ENCODE measurements at regions not wholly inside any gene's neighbourhood (a gene's known extent, or its start where the extent isn't known, plus 50 kb on each side); places are given as distances from the start of the nearest gene placed in this dataset.

DNA sequence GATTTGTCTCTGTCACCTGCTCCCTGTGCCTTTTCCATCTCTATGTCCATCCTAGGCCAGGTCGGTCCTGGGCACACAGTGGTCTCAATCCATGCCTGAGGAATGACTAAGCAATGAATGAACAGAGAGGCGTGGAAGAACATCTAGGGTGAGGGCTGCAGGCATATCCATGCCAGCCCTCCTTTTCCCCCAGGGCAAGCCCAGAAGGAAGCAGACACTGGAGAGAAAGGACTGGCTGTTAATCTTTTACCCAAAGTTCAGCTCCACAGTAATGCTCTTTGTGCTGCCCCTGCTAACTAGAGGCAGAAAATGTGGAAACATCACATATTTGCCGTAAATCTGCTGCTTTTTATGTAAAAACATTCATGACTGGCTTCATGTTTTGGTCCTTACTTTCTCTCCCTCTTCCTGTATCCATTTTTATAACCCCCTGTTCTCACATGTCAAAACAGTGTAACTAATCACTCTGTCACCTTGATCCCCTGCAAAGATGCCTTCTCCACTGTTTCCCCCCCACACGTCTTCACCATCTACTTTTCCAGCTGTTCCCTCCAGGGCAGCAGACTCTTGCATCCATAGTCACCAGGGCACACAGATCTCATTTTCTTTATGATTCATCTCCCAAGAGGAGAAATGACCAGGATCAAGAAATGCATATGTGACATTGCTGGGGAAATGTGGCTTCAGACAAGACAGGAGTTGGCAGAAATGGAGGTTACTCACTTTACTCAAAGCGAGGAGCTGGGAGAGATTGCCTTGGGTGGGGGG, 166.4 kb upstream of the PROX1 start:
- no peak overlapping the region for H3K4me2 ChIP-seq (ENCODE audit: low read length)
- H3K79me1 ChIP-seq (ENCODE audit: low read length), result no peaks in the 10 kb centered on the region
- no peak overlapping the region for H2BK5ac ChIP-seq (ENCODE audit: low read length)
- H2AK5ac ChIP-seq (ENCODE audit: low read length), result no peak overlapping the region
- no peak for DNase-seq
- H3K18ac ChIP-seq (ENCODE audit: low read length), result no peak overlapping the region
- H4K5ac ChIP-seq (ENCODE audit: low read length), result no peak overlapping the region
- no peak overlapping the region for H3K4me3 ChIP-seq (ENCODE audit: low read length)
- H3K56ac ChIP-seq (ENCODE audit: low read length), result no peak overlapping the region
- H3K79me2 ChIP-seq (ENCODE audit: control insufficient read depth, insufficient read depth, low read length), result no peaks in the 10 kb centered on the region
- H3K36me3 ChIP-seq (ENCODE audit: control insufficient read depth, insufficient read depth, low read length), result no peaks in the 10 kb centered on the region
- no peak overlapping the region for H3K27ac ChIP-seq (ENCODE audit: low read depth, low read length)
- no peak overlapping the region for H3K23ac ChIP-seq (ENCODE audit: low read length)
- H4K8ac ChIP-seq (ENCODE audit: low read depth, low read length), result no peak overlapping the region
- no peak overlapping the region for H2BK120ac ChIP-seq (ENCODE audit: low read depth, low read length)
- H3K4ac ChIP-seq (ENCODE audit: low read depth, low read length), result no peak overlapping the region
- no peaks in the 10 kb centered on the region for H3K4me1 ChIP-seq (ENCODE audit: control insufficient read depth, low read depth, low read length)
- H3K9ac ChIP-seq (ENCODE audit: low read length), result no peak overlapping the region
- no CpG with 5 or more reads among the region's 5 CpGs for WGBS (ENCODE audit: extremely low coverage, insufficient coverage, low lambda C conversion rate)
- no peaks in the 10 kb centered on the region for H3K27me3 ChIP-seq (ENCODE audit: insufficient read depth, low read length, poor library complexity)
- H2BK15ac ChIP-seq (replicated peaks; ENCODE audit: low read depth), result no peak overlapping the region

DNA sequence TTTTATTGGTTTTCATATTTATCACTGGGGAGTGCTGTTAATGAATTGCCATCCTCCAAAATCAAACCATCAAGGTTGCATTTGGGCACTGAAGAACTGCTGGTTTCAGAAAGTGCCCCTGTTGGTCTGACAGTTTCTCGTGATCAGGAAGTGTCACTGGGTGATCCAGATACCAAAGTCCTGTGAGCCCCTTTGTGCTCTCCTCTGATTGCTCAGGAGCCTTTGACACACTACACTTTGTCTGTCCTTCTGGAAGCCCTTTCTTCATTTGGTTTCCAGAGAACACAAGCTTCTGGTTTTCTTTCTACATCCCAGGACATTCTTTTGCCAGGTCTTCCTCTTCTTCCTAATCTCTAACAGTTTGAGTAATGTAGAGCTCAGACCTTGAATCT, 165.8 kb upstream of the PROX1 start:
- Histone ChIP-seq H3K4me3 (ENCODE audit: low read length) (no peak overlapping the region), H3K79me2 (ENCODE audit: control insufficient read depth, insufficient read depth, low read length) (no peaks in the 10 kb centered on the region), H4K5ac (ENCODE audit: low read length) (no peak overlapping the region), H2BK5ac (ENCODE audit: low read length) (no peak overlapping the region), H3K4ac (ENCODE audit: low read depth, low read length) (no peak overlapping the region), H3K4me2 (ENCODE audit: low read length) (no peak overlapping the region), H3K18ac (ENCODE audit: low read length) (no peak overlapping the region), H3K27ac (ENCODE audit: low read depth, low read length) (no peak overlapping the region), H3K4me1 (ENCODE audit: control insufficient read depth, low read depth, low read length) (no peaks in the 10 kb centered on the region), H2BK120ac (ENCODE audit: low read depth, low read length) (no peak overlapping the region), H3K56ac (ENCODE audit: low read length) (no peak overlapping the region), H3K9ac (ENCODE audit: low read length) (no peak overlapping the region), H3K23ac (ENCODE audit: low read length) (no peak overlapping the region), H3K27me3 (ENCODE audit: insufficient read depth, low read length, poor library complexity) (no peaks in the 10 kb centered on the region), H2BK15ac (replicated peaks; ENCODE audit: low read depth) (no peak overlapping the region), H2AK5ac (ENCODE audit: low read length) (no peak overlapping the region), H4K8ac (ENCODE audit: low read depth, low read length) (no peak overlapping the region), H3K36me3 (ENCODE audit: control insufficient read depth, insufficient read depth, low read length) (no peaks in the 10 kb centered on the region), H3K79me1 (ENCODE audit: low read length) (no peaks in the 10 kb centered on the region)
- no peak for DNase-seq
- no CpG with 5 or more reads among the region's 1 CpG for WGBS (ENCODE audit: extremely low coverage, insufficient coverage, low lambda C conversion rate)

DNA sequence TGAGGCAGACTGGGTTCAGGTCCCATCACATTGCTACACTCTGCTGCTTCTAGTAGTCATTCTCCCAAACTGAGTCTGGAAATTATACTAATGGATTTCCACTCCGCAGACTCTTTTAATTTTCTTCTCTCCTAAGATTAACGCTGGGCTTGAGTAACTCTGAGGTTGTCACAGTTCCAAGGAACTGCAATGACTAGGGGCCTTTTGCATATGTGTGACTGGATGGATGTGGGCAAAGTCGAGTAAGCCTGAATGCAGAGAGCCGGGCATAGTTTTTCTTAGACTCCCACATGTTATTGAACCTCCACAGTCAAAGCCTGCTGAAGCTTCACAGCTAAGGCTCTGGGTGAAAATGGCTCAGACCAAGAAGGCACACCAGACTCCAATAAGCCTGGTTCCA, 160.9 kb upstream of the PROX1 start:
- no CpG with 5 or more reads among the region's 4 CpGs for WGBS (ENCODE audit: extremely low coverage, insufficient coverage, low lambda C conversion rate)
- H3K79me1 ChIP-seq (ENCODE audit: low read length), result no peaks in the 10 kb centered on the region
- H3K9ac ChIP-seq (ENCODE audit: low read length), result no peak overlapping the region
- no peaks in the 10 kb centered on the region for H3K4me1 ChIP-seq (ENCODE audit: control insufficient read depth, low read depth, low read length)
- no peak overlapping the region for H3K4me2 ChIP-seq (ENCODE audit: low read length)
- H3K56ac ChIP-seq (ENCODE audit: low read length), result no peak overlapping the region
- H4K5ac ChIP-seq (ENCODE audit: low read length), result no peak overlapping the region
- no peaks in the 10 kb centered on the region for H3K27me3 ChIP-seq (ENCODE audit: insufficient read depth, low read length, poor library complexity)
- no peak overlapping the region for H3K4me3 ChIP-seq (ENCODE audit: low read length)
- H2BK5ac ChIP-seq (ENCODE audit: low read length), result no peak overlapping the region
- H3K4ac ChIP-seq (ENCODE audit: low read depth, low read length), result no peak overlapping the region
- no peak overlapping the region for H3K27ac ChIP-seq (ENCODE audit: low read depth, low read length)
- H3K23ac ChIP-seq (ENCODE audit: low read length), result no peak overlapping the region
- H4K8ac ChIP-seq (ENCODE audit: low read depth, low read length), result no peak overlapping the region
- H3K79me2 ChIP-seq (ENCODE audit: control insufficient read depth, insufficient read depth, low read length), result no peaks in the 10 kb centered on the region
- DNase-seq, result no peak
- H2BK120ac ChIP-seq (ENCODE audit: low read depth, low read length), result no peak overlapping the region
- H2AK5ac ChIP-seq (ENCODE audit: low read length), result no peak overlapping the region
- no peak overlapping the region for H2BK15ac ChIP-seq (replicated peaks; ENCODE audit: low read depth)
- H3K18ac ChIP-seq (ENCODE audit: low read length), result no peak overlapping the region
- H3K36me3 ChIP-seq (ENCODE audit: control insufficient read depth, insufficient read depth, low read length), result no peaks in the 10 kb centered on the region

DNA sequence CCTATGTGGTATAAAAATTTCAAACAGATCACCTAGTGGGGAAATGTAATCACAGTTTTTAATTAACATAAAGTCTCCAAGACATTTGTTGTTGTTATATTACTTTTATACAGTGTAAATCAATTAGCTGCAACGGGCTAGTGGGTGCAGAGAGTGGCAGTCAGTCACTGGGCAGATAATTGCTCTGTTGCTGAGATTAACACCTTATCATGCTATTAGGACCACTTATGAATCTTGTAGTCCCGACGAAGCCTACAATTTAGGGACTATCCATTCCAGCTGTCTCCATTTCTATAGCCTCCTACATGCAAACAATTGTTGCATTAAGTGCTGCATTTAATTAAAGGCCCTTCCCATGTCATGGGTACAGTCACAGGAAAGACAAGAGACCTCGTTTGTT, 158.9 kb upstream of the PROX1 start:
- H3K27me3 ChIP-seq (ENCODE audit: insufficient read depth, low read length, poor library complexity), result no peaks in the 10 kb centered on the region
- no peak overlapping the region for H3K4ac ChIP-seq (ENCODE audit: low read depth, low read length)
- no peak overlapping the region for H2BK15ac ChIP-seq (replicated peaks; ENCODE audit: low read depth)
- no peaks in the 10 kb centered on the region for H3K79me1 ChIP-seq (ENCODE audit: low read length)
- no peak overlapping the region for H2BK120ac ChIP-seq (ENCODE audit: low read depth, low read length)
- no peak overlapping the region for H4K5ac ChIP-seq (ENCODE audit: low read length)
- H3K56ac ChIP-seq (ENCODE audit: low read length), result no peak overlapping the region
- no peak overlapping the region for H3K4me3 ChIP-seq (ENCODE audit: low read length)
- H2AK5ac ChIP-seq (ENCODE audit: low read length), result no peak overlapping the region
- no peaks in the 10 kb centered on the region for H3K4me1 ChIP-seq (ENCODE audit: control insufficient read depth, low read depth, low read length)
- no peak overlapping the region for H3K27ac ChIP-seq (ENCODE audit: low read depth, low read length)
- H2BK5ac ChIP-seq (ENCODE audit: low read length), result no peak overlapping the region
- no peaks in the 10 kb centered on the region for H3K36me3 ChIP-seq (ENCODE audit: control insufficient read depth, insufficient read depth, low read length)
- H3K9ac ChIP-seq (ENCODE audit: low read length), result no peak overlapping the region
- no peak overlapping the region for H3K18ac ChIP-seq (ENCODE audit: low read length)
- WGBS (ENCODE audit: extremely low coverage, insufficient coverage, low lambda C conversion rate), result no CpG with 5 or more reads among the region's 4 CpGs
- H4K8ac ChIP-seq (ENCODE audit: low read depth, low read length), result no peak overlapping the region
- H3K23ac ChIP-seq (ENCODE audit: low read length), result no peak overlapping the region
- H3K4me2 ChIP-seq (ENCODE audit: low read length), result no peak overlapping the region
- no peaks in the 10 kb centered on the region for H3K79me2 ChIP-seq (ENCODE audit: control insufficient read depth, insufficient read depth, low read length)
- DNase-seq, result no peak

DNA sequence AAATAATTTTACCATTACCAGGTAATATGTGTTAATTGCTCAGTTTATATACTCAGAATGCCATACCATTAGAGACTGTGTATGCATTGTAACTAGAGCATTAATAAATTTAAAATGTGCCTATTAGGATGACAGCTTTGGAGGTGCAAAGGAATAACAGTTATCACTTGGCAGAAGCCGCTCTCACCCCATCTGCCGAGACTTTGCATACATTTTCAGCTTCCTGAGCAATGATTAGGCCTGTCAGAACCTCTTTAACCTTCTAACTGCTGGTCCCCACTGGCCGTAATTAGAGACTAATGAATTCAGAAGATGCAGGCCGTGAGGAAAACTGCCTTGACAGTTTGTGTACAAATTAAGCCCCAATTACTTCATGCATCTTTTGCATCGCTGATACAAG, 158.0 kb upstream of the PROX1 start:
- H3K56ac ChIP-seq (ENCODE audit: low read length), result no peak overlapping the region
- H4K5ac ChIP-seq (ENCODE audit: low read length), result no peak overlapping the region
- H3K36me3 ChIP-seq (ENCODE audit: control insufficient read depth, insufficient read depth, low read length), result no peaks in the 10 kb centered on the region
- no peak overlapping the region for H2AK5ac ChIP-seq (ENCODE audit: low read length)
- no peak overlapping the region for H4K8ac ChIP-seq (ENCODE audit: low read depth, low read length)
- no peak overlapping the region for H3K18ac ChIP-seq (ENCODE audit: low read length)
- H2BK120ac ChIP-seq (ENCODE audit: low read depth, low read length), result no peak overlapping the region
- no peak overlapping the region for H3K27ac ChIP-seq (ENCODE audit: low read depth, low read length)
- WGBS (ENCODE audit: extremely low coverage, insufficient coverage, low lambda C conversion rate), result no CpG with 5 or more reads among the region's 5 CpGs
- no peak for DNase-seq
- H3K23ac ChIP-seq (ENCODE audit: low read length), result no peak overlapping the region
- H3K9ac ChIP-seq (ENCODE audit: low read length), result no peak overlapping the region
- H3K4me2 ChIP-seq (ENCODE audit: low read length), result no peak overlapping the region
- H3K79me1 ChIP-seq (ENCODE audit: low read length), result no peaks in the 10 kb centered on the region
- H3K4ac ChIP-seq (ENCODE audit: low read depth, low read length), result no peak overlapping the region
- no peak overlapping the region for H3K4me3 ChIP-seq (ENCODE audit: low read length)
- no peak overlapping the region for H2BK15ac ChIP-seq (replicated peaks; ENCODE audit: low read depth)
- no peaks in the 10 kb centered on the region for H3K79me2 ChIP-seq (ENCODE audit: control insufficient read depth, insufficient read depth, low read length)
- H3K4me1 ChIP-seq (ENCODE audit: control insufficient read depth, low read depth, low read length), result no peaks in the 10 kb centered on the region
- no peak overlapping the region for H2BK5ac ChIP-seq (ENCODE audit: low read length)
- no peaks in the 10 kb centered on the region for H3K27me3 ChIP-seq (ENCODE audit: insufficient read depth, low read length, poor library complexity)

DNA sequence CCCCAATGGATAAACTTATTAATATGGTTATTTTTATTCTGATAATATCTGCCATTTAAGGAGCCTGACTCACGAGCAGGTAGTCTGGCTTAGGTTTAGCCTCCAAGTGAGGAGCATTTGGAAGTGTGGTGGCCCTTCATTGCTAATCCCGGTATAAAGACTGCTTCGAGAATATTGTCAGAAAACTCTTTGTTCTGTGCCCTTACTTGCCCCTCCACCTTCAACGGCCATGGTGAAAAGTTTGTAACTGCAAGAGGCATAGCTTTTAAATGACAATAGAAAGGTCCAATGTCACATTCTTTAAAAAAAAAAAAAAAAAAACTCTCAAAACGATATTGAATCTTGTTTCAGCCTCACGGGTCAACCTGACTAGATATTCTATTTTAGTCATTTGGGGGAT, 157.4 kb upstream of the PROX1 start:
- no peaks in the 10 kb centered on the region for H3K36me3 ChIP-seq (ENCODE audit: control insufficient read depth, insufficient read depth, low read length)
- no peak overlapping the region for H2BK15ac ChIP-seq (replicated peaks; ENCODE audit: low read depth)
- no peak overlapping the region for H3K18ac ChIP-seq (ENCODE audit: low read length)
- no peak overlapping the region for H2BK120ac ChIP-seq (ENCODE audit: low read depth, low read length)
- H3K4ac ChIP-seq (ENCODE audit: low read depth, low read length), result no peak overlapping the region
- WGBS (ENCODE audit: extremely low coverage, insufficient coverage, low lambda C conversion rate), result no CpG with 5 or more reads among the region's 6 CpGs
- H2BK5ac ChIP-seq (ENCODE audit: low read length), result no peak overlapping the region
- H3K27me3 ChIP-seq (ENCODE audit: insufficient read depth, low read length, poor library complexity), result no peaks in the 10 kb centered on the region
- H3K9ac ChIP-seq (ENCODE audit: low read length), result no peak overlapping the region
- H3K79me2 ChIP-seq (ENCODE audit: control insufficient read depth, insufficient read depth, low read length), result no peaks in the 10 kb centered on the region
- H3K4me2 ChIP-seq (ENCODE audit: low read length), result no peak overlapping the region
- no peak overlapping the region for H3K4me3 ChIP-seq (ENCODE audit: low read length)
- no peaks in the 10 kb centered on the region for H3K4me1 ChIP-seq (ENCODE audit: control insufficient read depth, low read depth, low read length)
- no peak overlapping the region for H3K27ac ChIP-seq (ENCODE audit: low read depth, low read length)
- H4K8ac ChIP-seq (ENCODE audit: low read depth, low read length), result no peak overlapping the region
- no peak overlapping the region for H3K23ac ChIP-seq (ENCODE audit: low read length)
- H3K79me1 ChIP-seq (ENCODE audit: low read length), result no peaks in the 10 kb centered on the region
- no peak overlapping the region for H3K56ac ChIP-seq (ENCODE audit: low read length)
- DNase-seq, result no peak
- no peak overlapping the region for H4K5ac ChIP-seq (ENCODE audit: low read length)
- no peak overlapping the region for H2AK5ac ChIP-seq (ENCODE audit: low read length)

All from mesendoderm (in vitro differentiated cells).